ENCODE measurements at regions not wholly inside any gene's neighbourhood (a gene's known extent, or its start where the extent isn't known, plus 50 kb on each side); places are given as distances from the start of the nearest gene placed in this dataset.
A peak's percentile ranks its signal among the peaks of the same experiment; 100 is the strongest.
"Not testable (repeated sequence)": the region's sequence is repeated elsewhere in the genome, so short reads cannot be mapped to it uniquely, and the experiment has no call there.

- Mint-ChIP-seq H3K36me3 (ENCODE audit: low read depth) (no peaks in the 10 kb centered on the region), H3K4me3 (no peak overlapping the region), H3K9me3 (no peaks in the 10 kb centered on the region), H3K27me3 (peaks cover 12% of the 10 kb centered on the region), H3K27ac (no peak overlapping the region), H3K4me1 (no peaks in the 10 kb centered on the region)
- ATAC-seq (replicated peaks) = no peak
Observed at GRCh38 chr19:33998302-33998701, 174.0 kb upstream of the LSM14A start.

DNA sequence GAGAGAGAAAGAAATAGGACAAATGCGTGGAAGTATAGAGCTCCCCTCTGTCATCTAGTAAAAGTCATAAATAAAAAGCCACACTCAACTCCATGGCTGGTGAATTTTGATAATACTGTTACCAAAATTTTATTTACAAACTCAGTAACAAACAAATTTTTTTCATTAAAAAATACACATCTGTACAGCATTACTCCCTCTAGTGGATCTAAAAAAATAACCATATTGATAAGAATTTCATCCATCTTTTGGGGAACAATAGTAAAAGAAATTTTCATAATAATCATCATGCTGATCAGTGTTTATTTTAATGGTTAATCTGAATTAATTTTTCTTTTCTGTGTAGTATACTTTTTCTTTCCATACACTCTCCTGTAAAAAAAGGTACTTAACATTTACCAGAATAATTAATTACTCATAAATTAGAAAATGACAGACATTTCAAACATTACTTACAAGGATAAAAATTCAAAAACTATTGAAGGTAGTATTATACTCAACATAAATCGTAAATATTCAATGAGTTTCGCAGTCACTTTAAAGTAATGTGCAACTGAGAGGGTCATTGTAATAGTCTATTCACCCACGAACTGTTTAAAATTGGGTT lies 173.5 kb upstream of the LSM14A start:
- Mint-ChIP-seq H3K9me3 (no peaks in the 10 kb centered on the region), H3K27ac (no peak overlapping the region), H3K4me1 (no peaks in the 10 kb centered on the region), H3K4me3 (no peak overlapping the region), H3K36me3 (ENCODE audit: low read depth) (no peaks in the 10 kb centered on the region), H3K27me3 (peaks cover 15% of the 10 kb centered on the region)
- no peak for ATAC-seq (replicated peaks)

GRCh38 chr19:34017024-34017423 lies 155.3 kb upstream of the LSM14A start:
- H3K27me3 Mint-ChIP-seq = peaks cover 52% of the 10 kb centered on the region
- H3K9me3 Mint-ChIP-seq = peaks cover 5% of the 10 kb centered on the region
- H3K36me3 Mint-ChIP-seq (ENCODE audit: low read depth) = no peaks in the 10 kb centered on the region
- no peaks in the 10 kb centered on the region for H3K4me1 Mint-ChIP-seq
- no peak for ATAC-seq (replicated peaks)
- no peak overlapping the region for H3K4me3 Mint-ChIP-seq
- H3K27ac Mint-ChIP-seq = no peak overlapping the region

DNA sequence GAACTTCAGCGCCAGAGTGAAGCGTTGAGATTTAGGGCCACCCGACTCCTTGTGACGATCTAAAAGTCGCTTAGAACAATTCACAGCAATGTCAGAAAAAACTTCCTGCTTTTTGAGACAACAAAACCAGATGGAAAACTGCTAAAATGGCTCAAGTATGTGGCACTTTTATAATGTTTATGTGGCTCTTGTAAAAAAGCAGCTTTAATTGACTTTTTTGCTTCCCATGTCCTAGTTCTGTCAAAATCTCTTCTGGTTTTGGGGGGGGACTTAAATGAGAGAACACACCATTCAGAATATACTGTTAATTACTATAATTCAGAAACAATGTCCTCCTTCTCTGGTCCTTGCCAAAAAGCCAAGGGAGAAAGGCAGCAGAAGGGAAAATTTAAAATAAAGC lies 154.7 kb upstream of the LSM14A start:
- H3K27me3 Mint-ChIP-seq = peaks cover 48% of the 10 kb centered on the region

DNA sequence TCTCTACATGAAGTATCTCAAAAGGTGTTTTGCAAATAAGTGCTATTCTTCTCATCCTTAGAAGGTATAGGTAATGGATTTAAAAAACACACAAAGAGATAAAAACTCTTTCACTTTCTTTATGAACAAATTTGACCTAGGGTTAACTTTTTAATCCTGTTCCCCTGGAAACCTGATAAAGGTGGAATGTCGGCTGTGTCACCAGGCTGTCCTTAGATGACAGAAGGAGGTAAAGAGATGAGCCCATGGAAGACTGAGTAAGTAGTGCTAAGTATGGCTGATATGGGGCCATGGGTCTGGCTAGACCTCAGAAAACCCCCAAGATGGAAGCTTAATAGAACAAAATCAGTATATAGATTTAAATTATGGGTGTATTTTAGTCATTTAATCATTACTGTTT lies 153.8 kb upstream of the LSM14A start:
- Mint-ChIP-seq H3K4me1 (no peaks in the 10 kb centered on the region), H3K27ac (no peak overlapping the region), H3K9me3 (peaks cover 5% of the 10 kb centered on the region), H3K4me3 (no peak overlapping the region), H3K36me3 (ENCODE audit: low read depth) (no peaks in the 10 kb centered on the region), H3K27me3 (peaks cover 47% of the 10 kb centered on the region)
- no peak for ATAC-seq (replicated peaks)

More for the DNA sequence above, 154.7 kb upstream of the LSM14A start:
- Mint-ChIP-seq H3K27ac (no peak overlapping the region), H3K4me3 (no peak overlapping the region), H3K4me1 (no peaks in the 10 kb centered on the region), H3K9me3 (peaks cover 5% of the 10 kb centered on the region), H3K36me3 (ENCODE audit: low read depth) (no peaks in the 10 kb centered on the region)
- ATAC-seq (replicated peaks) = no peak

- peaks cover 25% of the 10 kb centered on the region for H3K27me3 Mint-ChIP-seq
- H3K9me3 Mint-ChIP-seq = peaks cover 5% of the 10 kb centered on the region
Observed at GRCh38 chr19:34023381-34023780, 148.9 kb upstream of the LSM14A start.

GRCh38 chr19:34033880-34034279 lies 138.4 kb upstream of the LSM14A start:
- H3K9me3 Mint-ChIP-seq = no peaks in the 10 kb centered on the region
- no peaks in the 10 kb centered on the region for H3K36me3 Mint-ChIP-seq (ENCODE audit: low read depth)
- no peaks in the 10 kb centered on the region for H3K4me1 Mint-ChIP-seq
- no peak for ATAC-seq (replicated peaks)
- no peak overlapping the region for H3K27ac Mint-ChIP-seq
- H3K27me3 Mint-ChIP-seq = peaks cover 28% of the 10 kb centered on the region
- no peak overlapping the region for H3K4me3 Mint-ChIP-seq

More at GRCh38 chr19:34023381-34023780, 148.9 kb upstream of the LSM14A start:
- H3K27ac Mint-ChIP-seq = no peak overlapping the region
- H3K4me3 Mint-ChIP-seq = no peak overlapping the region
- ATAC-seq (replicated peaks) = no peak
- H3K36me3 Mint-ChIP-seq (ENCODE audit: low read depth) = no peaks in the 10 kb centered on the region
- H3K4me1 Mint-ChIP-seq = no peaks in the 10 kb centered on the region

DNA sequence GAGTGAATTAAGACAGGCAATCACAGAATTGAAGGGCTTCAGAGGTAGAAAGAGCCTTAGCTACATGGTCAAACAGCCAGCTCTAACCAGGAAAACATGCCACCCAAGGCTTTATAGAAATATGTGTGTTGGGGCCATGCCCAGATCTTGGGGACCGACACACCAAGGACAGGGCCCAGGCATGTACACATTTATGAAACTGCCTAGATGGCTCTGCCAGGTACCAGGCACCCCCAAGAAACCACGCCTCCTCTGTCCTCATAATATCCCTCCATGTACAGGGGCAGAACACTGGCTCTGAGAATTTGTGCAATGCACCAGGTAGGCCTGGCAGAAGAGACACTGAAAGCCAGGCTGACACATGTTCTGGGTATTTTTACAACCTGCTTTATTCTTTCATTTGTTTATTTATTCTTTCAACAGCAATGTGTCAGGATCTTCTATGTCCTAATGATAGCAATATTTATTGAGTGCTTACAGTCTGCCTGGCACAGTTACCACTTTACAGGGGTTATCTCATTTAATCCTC lies 137.9 kb upstream of the LSM14A start:
- Mint-ChIP-seq H3K4me3 (no peak overlapping the region), H3K4me1 (no peaks in the 10 kb centered on the region), H3K36me3 (ENCODE audit: low read depth) (no peaks in the 10 kb centered on the region), H3K9me3 (no peaks in the 10 kb centered on the region), H3K27me3 (peaks cover 28% of the 10 kb centered on the region), H3K27ac (no peak overlapping the region)
- no peak for ATAC-seq (replicated peaks)

DNA sequence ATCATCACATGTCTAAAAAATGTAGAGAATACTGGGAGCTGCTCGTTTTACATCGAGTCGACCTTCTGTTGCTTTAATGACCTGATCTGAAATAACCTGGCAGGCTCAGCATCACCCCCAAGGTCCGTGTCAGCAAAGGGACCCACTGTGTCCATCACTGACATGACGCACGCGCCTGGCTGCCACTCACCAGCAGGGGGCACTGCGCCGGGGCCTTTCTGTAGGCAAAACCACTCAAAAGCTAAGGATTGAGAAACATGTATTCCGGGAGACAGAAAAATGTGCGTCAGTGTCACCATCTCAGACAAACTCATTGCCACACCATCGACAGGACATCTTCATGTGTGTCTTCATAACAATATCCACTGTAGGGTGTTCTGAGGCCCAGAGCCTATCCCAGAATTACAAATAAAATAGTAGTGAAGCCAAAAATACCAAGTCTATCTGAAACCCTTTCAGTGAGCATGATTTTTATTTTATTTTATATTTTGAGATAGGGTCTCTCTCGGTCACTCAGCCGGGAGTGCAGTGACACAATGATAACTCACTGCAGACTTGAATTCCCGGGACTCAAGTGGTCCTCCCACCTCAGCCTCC lies 130.3 kb upstream of the LSM14A start:
- no peaks in the 10 kb centered on the region for H3K36me3 Mint-ChIP-seq (ENCODE audit: low read depth)
- H3K9me3 Mint-ChIP-seq = no peaks in the 10 kb centered on the region
- peaks cover 29% of the 10 kb centered on the region for H3K27me3 Mint-ChIP-seq
- ATAC-seq (replicated peaks) = peak; percentile 66
- no peak overlapping the region for H3K4me3 Mint-ChIP-seq
- no peak overlapping the region for H3K27ac Mint-ChIP-seq
- peaks cover 5% of the 10 kb centered on the region for H3K4me1 Mint-ChIP-seq

DNA sequence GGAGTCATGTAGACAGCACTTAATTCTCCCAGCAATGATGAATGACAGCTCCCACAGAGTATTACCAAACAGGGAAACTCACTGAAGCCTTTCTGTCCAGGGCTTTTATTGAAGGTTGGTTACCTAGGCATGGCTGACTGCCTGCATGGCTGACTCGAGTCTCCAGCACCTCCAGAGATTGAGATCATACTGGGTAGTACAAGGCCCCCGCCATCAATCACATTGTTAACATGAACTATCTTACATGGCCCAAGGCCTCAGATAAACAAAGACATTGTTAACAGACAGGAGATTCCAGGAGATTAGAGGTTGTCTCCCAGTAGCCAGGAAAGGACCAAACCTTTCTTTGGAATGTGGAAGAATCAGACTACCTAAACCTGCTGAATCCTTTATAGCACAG lies 128.3 kb upstream of the LSM14A start:
- Mint-ChIP-seq H3K9me3 (no peaks in the 10 kb centered on the region), H3K36me3 (ENCODE audit: low read depth) (no peaks in the 10 kb centered on the region), H3K27me3 (peaks cover 33% of the 10 kb centered on the region), H3K27ac (no peak overlapping the region), H3K4me1 (peaks cover 5% of the 10 kb centered on the region), H3K4me3 (no peak overlapping the region)
- no peak for ATAC-seq (replicated peaks)

- Mint-ChIP-seq H3K9me3 (no peaks in the 10 kb centered on the region), H3K27me3 (peaks cover 25% of the 10 kb centered on the region), H3K36me3 (ENCODE audit: low read depth) (no peaks in the 10 kb centered on the region), H3K4me3 (no peak overlapping the region), H3K4me1 (no peaks in the 10 kb centered on the region), H3K27ac (no peak overlapping the region)
- ATAC-seq (replicated peaks) = no peak
Observed at GRCh38 chr19:34049944-34050343, 122.4 kb upstream of the LSM14A start.

GRCh38 chr19:34050430-34050829 lies 121.9 kb upstream of the LSM14A start:
- H3K4me3 Mint-ChIP-seq; ATAC-seq (replicated peaks); H3K36me3 Mint-ChIP-seq (ENCODE audit: low read depth); H3K9me3 Mint-ChIP-seq; H3K4me1 Mint-ChIP-seq; H3K27ac Mint-ChIP-seq: not testable (repeated sequence)
- H3K27me3 Mint-ChIP-seq = peaks cover 21% of the 10 kb centered on the region

DNA sequence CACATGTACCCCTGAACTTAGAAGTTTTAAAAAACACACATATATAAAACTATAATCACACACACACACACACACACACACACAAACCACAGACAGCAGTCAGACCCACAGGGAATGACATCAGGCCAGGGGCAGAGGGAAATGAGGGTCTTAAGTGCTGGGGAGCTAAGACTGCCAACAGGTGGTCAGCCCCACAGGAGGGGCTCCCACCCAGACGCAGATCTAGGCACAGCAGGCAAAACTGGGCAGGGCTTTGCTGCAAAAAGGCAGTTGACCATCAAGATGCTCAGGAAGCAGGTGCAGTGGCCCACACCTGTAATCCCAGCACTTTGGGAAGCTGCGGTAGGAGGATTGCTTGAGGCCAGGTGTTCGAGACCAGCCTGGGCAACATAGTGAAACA lies 121.0 kb upstream of the LSM14A start:
- Mint-ChIP-seq H3K4me3 (no peak overlapping the region), H3K27me3 (peaks cover 21% of the 10 kb centered on the region), H3K4me1 (no peaks in the 10 kb centered on the region), H3K9me3 (no peaks in the 10 kb centered on the region), H3K36me3 (ENCODE audit: low read depth) (no peaks in the 10 kb centered on the region), H3K27ac (no peak overlapping the region)
- no peak for ATAC-seq (replicated peaks)

DNA sequence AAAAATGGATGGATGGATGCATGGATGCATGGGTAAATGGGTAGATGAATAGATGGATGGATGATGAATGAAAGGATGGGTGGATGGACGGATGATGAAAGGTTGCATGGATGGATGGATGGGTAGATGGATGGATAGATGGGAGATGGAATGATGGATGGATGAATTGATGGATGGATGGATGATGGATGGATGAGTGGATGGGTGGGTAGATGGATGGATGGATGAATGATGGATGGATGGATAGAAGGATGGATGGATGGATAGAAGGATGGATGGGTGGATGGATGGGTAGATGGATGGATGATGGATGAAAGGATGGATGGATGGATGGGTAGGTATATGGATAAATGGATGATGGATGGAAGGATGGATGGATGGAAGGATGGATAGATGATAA lies 115.1 kb upstream of the LSM14A start:
- H3K27ac Mint-ChIP-seq = no peak overlapping the region
- no peak for ATAC-seq (replicated peaks)

DNA sequence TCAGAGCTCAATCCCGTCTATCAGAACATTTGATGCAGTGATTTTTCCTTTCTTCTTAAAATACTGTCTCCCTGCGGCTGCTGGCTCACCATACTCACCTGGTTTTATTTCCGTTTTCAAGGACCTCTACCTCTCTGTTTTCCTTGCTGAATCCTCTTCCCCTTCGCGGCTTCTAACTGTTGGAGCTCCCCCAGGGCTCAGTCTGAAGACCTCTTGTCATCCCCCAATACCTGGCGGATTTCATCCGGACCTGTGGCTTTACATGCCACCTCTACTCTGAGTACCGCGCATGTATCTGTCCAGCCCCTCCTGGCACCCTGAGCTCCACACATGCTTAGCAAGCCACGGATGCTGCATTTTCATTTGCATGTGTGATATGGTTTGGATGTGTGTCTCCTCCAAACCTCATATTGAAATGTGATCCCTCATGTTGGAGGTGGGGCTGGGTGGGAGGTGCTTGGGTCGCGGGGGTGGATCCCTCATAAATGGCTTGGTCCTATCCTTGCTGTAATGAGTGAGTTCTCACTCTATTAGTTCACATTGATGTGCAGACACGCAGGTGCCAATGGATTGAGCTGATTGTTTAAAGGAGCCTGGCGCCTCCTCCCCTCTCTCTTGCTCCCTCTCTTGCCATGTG lies 106.2 kb upstream of the LSM14A start:
- Mint-ChIP-seq H3K4me3 (no peak overlapping the region), H3K27ac (no peak overlapping the region), H3K9me3 (no peaks in the 10 kb centered on the region), H3K36me3 (ENCODE audit: low read depth) (no peaks in the 10 kb centered on the region), H3K27me3 (peaks cover 29% of the 10 kb centered on the region), H3K4me1 (peaks cover 4% of the 10 kb centered on the region)
- ATAC-seq (replicated peaks) = no peak

More for the DNA sequence above, 115.1 kb upstream of the LSM14A start:
- H3K4me3 Mint-ChIP-seq = no peak overlapping the region
- H3K9me3 Mint-ChIP-seq = no peaks in the 10 kb centered on the region
- H3K4me1 Mint-ChIP-seq = no peaks in the 10 kb centered on the region
- H3K36me3 Mint-ChIP-seq (ENCODE audit: low read depth) = no peaks in the 10 kb centered on the region
- peaks cover 11% of the 10 kb centered on the region for H3K27me3 Mint-ChIP-seq

Data from activated T-helper 17 cell treated with anti-CD3 and anti-CD28 coated beads, Interleukin-2, amount 50 U/mL, for 72 hours (primary cell).